Esophagus squamous epithelium (tissue), 5 donors: ENCODE measurements at regions not wholly inside any gene's neighbourhood (a gene's known extent, or its start where the extent isn't known, plus 50 kb on each side); places are given as distances from the start of the nearest gene placed in this dataset.

Source experiments
- DNase-seq: peaks from one replicate; lab custom pipeline; 2025; lab: John Stamatoyannopoulos, UW
- H3K27ac ChIP-seq, 4 donors: fragments of 200-600 bp; sonication (generic); one replicate each; pipeline ENCODE4 v1.5.1; 2016 to 2019; ENCODE audit warnings: mild to moderate bottlenecking in 1 of 4
- H3K27me3 ChIP-seq, 4 donors: fragments of 200-600 bp; sonication (generic); 1 replicate in 3 of 4; 2 replicates in 1 of 4; pipeline versions ENCODE4 v1.5.1 to v1.6.0; 2017 to 2021; ENCODE audit warnings: antibody characterized with exemption in 1 of 4
- H3K36me3 ChIP-seq, 3 donors: fragments of 200-600 bp; sonication (generic); one replicate each; pipeline ENCODE4 v1.5.1; 2016 to 2019
- H3K4me1 ChIP-seq, 3 donors: fragments of 200-600 bp; sonication (generic); one replicate each; pipeline ENCODE4 v1.5.1; 2017 to 2019
- H3K4me3 ChIP-seq, 4 donors: fragments of 200-600 bp; sonication (generic); 1 replicate in 3 of 4; 2 replicates in 1 of 4; pipeline ENCODE4 v1.5.1; 2016 to 2019; ENCODE audit warnings: mild to moderate bottlenecking in 2 of 4, moderate library complexity in 1 of 4
- H3K9me3 ChIP-seq, 3 donors: fragments of 200-600 bp; sonication (generic); one replicate each; pipeline ENCODE4 v1.5.1; 2016 to 2019
- CTCF ChIP-seq, 6 experiments: fragments of 450-650 bp in 4 of 6; fragments of 200-600 bp in 2 of 6; sonication (generic) in 2 of 6; IDR thresholded peaks; one replicate each; pipeline ENCODE4 v1.5.1; 2016 to 2019; ENCODE audit warnings: antibody characterized with exemption in 6 of 6, mild to moderate bottlenecking in 4 of 6, moderate library complexity in 4 of 6
- POLR2A ChIP-seq, 4 donors: fragments of 450-650 bp; IDR thresholded peaks; one replicate each; pipeline ENCODE4 v1.6.1; 2017; ENCODE audit warnings: antibody characterized with exemption in 4 of 4, mild to moderate bottlenecking in 4 of 4, moderate library complexity in 3 of 4
- WGBS, 2 donors: methylation state at CpG; one replicate each; pipeline ENCODE4 v1.1.5; 2018; 5-methylcytosine and 5-hydroxymethylcytosine counted together
- intact Hi-C: fragments of 100-400 bp; cut with DNase I; formaldehyde crosslinking; loops from one replicate; pipeline ENCODE4 v1.15.0; 2022
- donor health status: DM: yes; HTN: yes; CAD: no.

GRCh38 chr5:143896966-143897365 lies 85.0 kb downstream of the HMHB1 start:
- intact Hi-C loops = no loop called here
- Histone ChIP-seq H3K4me1 (peaks cover 0 to 14% (median 0%) of the 10 kb centered on the region in 3 donors), H3K4me3 (no peak overlapping the region), H3K9me3 (no peaks in the 10 kb centered on the region), H3K27ac (peak overlapping the region in 1 of 4 donors; percentile 23), H3K27me3 (no peaks in the 10 kb centered on the region), H3K36me3 (no peaks in the 10 kb centered on the region)
- no peak for DNase-seq
- TF ChIP-seq CTCF (IDR thresholded peaks at IDR 0.05) (no peak), POLR2A (IDR thresholded peaks at IDR 0.05) (no peak)

GRCh38 chr5:143898381-143898780 lies 86.4 kb downstream of the HMHB1 start:
- H3K27me3 ChIP-seq = no peaks in the 10 kb centered on the region
- H3K4me1 ChIP-seq = peaks cover 0 to 14% (median 0%) of the 10 kb centered on the region in 3 donors
- H3K4me3 ChIP-seq = no peak overlapping the region
- H3K9me3 ChIP-seq = no peaks in the 10 kb centered on the region
- DNase-seq = no peak
- intact Hi-C loops = no loop called here
- TF ChIP-seq POLR2A (IDR thresholded peaks at IDR 0.05) (no peak), CTCF (IDR thresholded peaks at IDR 0.05) (no peak)
- no peaks in the 10 kb centered on the region for H3K36me3 ChIP-seq
- H3K27ac ChIP-seq = no peak overlapping the region
- WGBS, 2 donors = 89 to 100% methylated on average over 1 of the region's 1 CpG

GRCh38 chr5:143898916-143899591 lies 87.1 kb downstream of the HMHB1 start:
- intact Hi-C loops = no loop called here
- Histone ChIP-seq H3K36me3 (no peaks in the 10 kb centered on the region), H3K4me1 (peaks cover 0 to 14% (median 0%) of the 10 kb centered on the region in 3 donors), H3K4me3 (no peak overlapping the region), H3K27me3 (no peaks in the 10 kb centered on the region), H3K9me3 (no peaks in the 10 kb centered on the region), H3K27ac (no peak overlapping the region)
- WGBS, 2 donors = 67 to 78% methylated on average over 6 of the region's 6 CpGs
- DNase-seq = no peak
- TF ChIP-seq CTCF (IDR thresholded peaks at IDR 0.05) = no peak
- TF ChIP-seq POLR2A (IDR thresholded peaks at IDR 0.05) = no peak

GRCh38 chr5:143908959-143909358 lies 97.0 kb downstream of the HMHB1 start:
- no peak for TF ChIP-seq CTCF (IDR thresholded peaks at IDR 0.05)
- no peak for TF ChIP-seq POLR2A (IDR thresholded peaks at IDR 0.05)
- Histone ChIP-seq H3K9me3 (no peaks in the 10 kb centered on the region), H3K4me1 (no peaks in the 10 kb centered on the region), H3K27ac (no peak overlapping the region), H3K36me3 (no peaks in the 10 kb centered on the region), H3K4me3 (no peak overlapping the region), H3K27me3 (no peaks in the 10 kb centered on the region)
- intact Hi-C loops = no loop called here
- 100% methylated on average over 1 of the region's 1 CpG for WGBS, 2 donors
- no peak for DNase-seq

- WGBS, 2 donors = 33 to 65% methylated on average over 1 of the region's 1 CpG
- no peak for DNase-seq
- no peaks in the 10 kb centered on the region for H3K4me1 ChIP-seq
- H3K27me3 ChIP-seq = no peaks in the 10 kb centered on the region
- TF ChIP-seq POLR2A (IDR thresholded peaks at IDR 0.05) = no peak
- no peak for TF ChIP-seq CTCF (IDR thresholded peaks at IDR 0.05)
- no peaks in the 10 kb centered on the region for H3K9me3 ChIP-seq
- no peaks in the 10 kb centered on the region for H3K36me3 ChIP-seq
- H3K4me3 ChIP-seq = no peak overlapping the region
- intact Hi-C loops = no loop called here
- no peak overlapping the region for H3K27ac ChIP-seq
Measured at GRCh38 chr5:143913008-143913752, 101.2 kb downstream of the HMHB1 start.
